Heart left ventricle (tissue), 16 donors: ENCODE measurements at regions not wholly inside any gene's neighbourhood (a gene's known extent, or its start where the extent isn't known, plus 50 kb on each side); places are given as distances from the start of the nearest gene placed in this dataset.
"Not testable (repeated sequence)": the region's sequence is repeated elsewhere in the genome, so short reads cannot be mapped to it uniquely, and the experiment has no call there.

Source experiments
- ATAC-seq, 4 donors: fragments of 200-7000 bp; cut with Tn5 transposase; one replicate each; pipeline ENCODE4 v1.9.1; 2020 to 2022; ENCODE audit warnings: moderate library complexity in 4 of 4, mild to moderate bottlenecking in 3 of 4, moderate number of reproducible peaks in 1 of 4
- DNase-seq, 5 donors: peaks; one replicate each; pipeline ENCODE4 v3.0.0-alpha.2; 2020
- H3K27ac ChIP-seq, 12 donors: fragments of 200-600 bp; sonication (generic) in 4 of 12; one replicate each; pipeline versions ENCODE4 v1.5.0 to v1.8.0; 2016 to 2022; ENCODE audit warnings: mild to moderate bottlenecking in 2 of 12
- H3K27me3 ChIP-seq, 9 donors: fragments of 200-600 bp; sonication (generic) in 2 of 9; one replicate each; pipeline versions ENCODE4 v1.5.1 to v1.8.0; 2016 to 2022; ENCODE audit warnings: mild to moderate bottlenecking in 3 of 9
- H3K36me3 ChIP-seq, 9 donors: fragments of 200-600 bp; sonication (generic) in 2 of 9; one replicate each; pipeline versions ENCODE4 v1.5.0 to v1.8.0; 2018 to 2022; ENCODE audit warnings: mild to moderate bottlenecking in 2 of 9
- H3K4me1 ChIP-seq, 12 donors: fragments of 200-600 bp; sonication (generic) in 4 of 12; one replicate each; pipeline versions ENCODE4 v1.5.0 to v1.8.0; 2016 to 2022; ENCODE audit warnings: mild to moderate bottlenecking in 3 of 12
- H3K4me3 ChIP-seq, 12 donors: fragments of 200-600 bp; sonication (generic) in 4 of 12; one replicate each; pipeline versions ENCODE4 v1.5.0 to v1.8.0; 2017 to 2022; ENCODE audit warnings: mild to moderate bottlenecking in 9 of 12, moderate library complexity in 4 of 12
- H3K9me3 ChIP-seq, 12 donors: fragments of 200-600 bp; sonication (generic) in 4 of 12; one replicate each; pipeline versions ENCODE4 v1.5.0 to v1.8.0; 2016 to 2022; ENCODE audit warnings: mild to moderate bottlenecking in 1 of 12
- CTCF ChIP-seq, 12 donors: fragments of 200-600 bp; sonication (generic) in 4 of 12; IDR thresholded peaks; one replicate each; pipeline versions ENCODE4 v1.5.0 to v1.8.0; 2018 to 2022; ENCODE audit warnings: antibody characterized with exemption in 12 of 12, mild to moderate bottlenecking in 5 of 12
- POLR2A ChIP-seq, 2 donors: fragments of 450-650 bp; IDR thresholded peaks; one replicate each; pipeline ENCODE4 v1.6.1; 2017; ENCODE audit warnings: antibody characterized with exemption in 2 of 2, mild to moderate bottlenecking in 2 of 2, moderate library complexity in 2 of 2
- WGBS, 4 donors: extraction: QIAGEN DNeasy Blood & Tissue Kit in 2 of 4; methylation state at CpG; one replicate each; pipeline versions ENCODE4 v1.1.5 to v1.1.7; 2013 to 2018; 5-methylcytosine and 5-hydroxymethylcytosine counted together
- intact Hi-C, 10 donors: fragments of 100-400 bp; cut with DNase I; formaldehyde crosslinking; loops; one replicate each; pipeline versions ENCODE4 v1.11.1 to v1.14.2; 2022
- donor health status: ischemic (EF 13 %, LVEDD 7.1; RV severe dilation, severe dysfunction).
- donor health status: healthy with polysubstance abuse.
- donor health status: DM: no; HTN: yes; CAD: no.
- donor health status: DM: no; HTN: no; CAD: no.
- donor health status: ischemic (EF 25% LVEDD 6.9; RV normal size, moderate dysfunction).
- donor health status: ischemic (EF 25% LVEDD 5.7; RV mildly dilated, moderate dysfunction).
- donor health status: healthy.
- donor health status: DM: yes; HTN: yes; CAD: no.
- donor health status: ischemic (EF 35%, LVEDD 5.7; RV mildly dilated, moderate dysfunction).
- donor health status: nonischemic (EF 11% LVEDD 7.7; RV severe dilation, severe dysfunction).
- donor health status: DM: yes; HTN: yes; CAD: no.
- donor health status: PGD.
- donor health status: ischemic (EF 29% LVEDD 5.4; RV normal size, mild dysfunction).
- donor health status: nonischemic (EF 23%, LVEDD 6.1; RV moderate dilation, normal function).

- DNase-seq (no peak), ATAC-seq (no peak)
- no peaks in the 10 kb centered on the region for H3K27me3 ChIP-seq
- H3K36me3 ChIP-seq, result no peaks in the 10 kb centered on the region
- no peak for TF ChIP-seq POLR2A (IDR thresholded peaks at IDR 0.05)
- no peak for TF ChIP-seq CTCF (IDR thresholded peaks at IDR 0.05)
- H3K4me1 ChIP-seq, result no peaks in the 10 kb centered on the region
- 57 to 78% (median 64%) methylated on average over 3 of the region's 3 CpGs for WGBS, 4 donors
- H3K9me3 ChIP-seq, result peaks cover 0 to 25% (median 4%) of the 10 kb centered on the region in 12 donors
- no peak overlapping the region for H3K27ac ChIP-seq
- H3K4me3 ChIP-seq, result no peak overlapping the region
- intact Hi-C loops, result no loop called here
These were observed 120.6 kb upstream of the KCND3 start for GRCh38 chr1:112110031-112110430.

- DNase-seq (no peak), ATAC-seq (no peak)
- H3K9me3 ChIP-seq, result peaks cover 0 to 19% (median 2%) of the 10 kb centered on the region in 12 donors
- TF ChIP-seq POLR2A (IDR thresholded peaks at IDR 0.05), result no peak
- no peak for TF ChIP-seq CTCF (IDR thresholded peaks at IDR 0.05)
- H3K4me1 ChIP-seq, result no peaks in the 10 kb centered on the region
- no peaks in the 10 kb centered on the region for H3K27me3 ChIP-seq
- no peaks in the 10 kb centered on the region for H3K36me3 ChIP-seq
- intact Hi-C loops, result no loop called here
- 56 to 80% (median 63%) methylated on average over 1 of the region's 1 CpG for WGBS, 4 donors
- no peak overlapping the region for H3K4me3 ChIP-seq
- no peak overlapping the region for H3K27ac ChIP-seq
These were observed 122.3 kb upstream of the KCND3 start for GRCh38 chr1:112111734-112112133.

- ATAC-seq (no peak), DNase-seq (no peak)
- Histone ChIP-seq H3K27ac (no peak overlapping the region), H3K36me3 (no peaks in the 10 kb centered on the region), H3K4me1 (no peaks in the 10 kb centered on the region), H3K9me3 (no peaks in the 10 kb centered on the region), H3K27me3 (no peaks in the 10 kb centered on the region), H3K4me3 (no peak overlapping the region)
- intact Hi-C loops, result no loop called here
- TF ChIP-seq CTCF (IDR thresholded peaks at IDR 0.05), result no peak
- TF ChIP-seq POLR2A (IDR thresholded peaks at IDR 0.05), result no peak
- WGBS, 4 donors, result 18 to 42% (median 30%) methylated on average over 1 of the region's 1 CpG
These were observed 125.1 kb upstream of the KCND3 start for GRCh38 chr1:112114540-112114939.

- H3K27me3 ChIP-seq, result no peaks in the 10 kb centered on the region
- no peak overlapping the region for H3K4me3 ChIP-seq
- intact Hi-C loops, result loop anchor here in 1 of 10 donors (10.0 kb wide), 1 partner anchor 58 kb away; no protein-coding TSS in a partner anchor
- H3K9me3 ChIP-seq, result no peaks in the 10 kb centered on the region
- H3K27ac ChIP-seq, result no peak overlapping the region
- ATAC-seq (no peak), DNase-seq (no peak)
- no peaks in the 10 kb centered on the region for H3K36me3 ChIP-seq
- WGBS, 4 donors, result 75 to 83% (median 79%) methylated on average over 2 of the region's 2 CpGs
- TF ChIP-seq POLR2A (IDR thresholded peaks at IDR 0.05), result no peak
- TF ChIP-seq CTCF (IDR thresholded peaks at IDR 0.05), result no peak
- no peaks in the 10 kb centered on the region for H3K4me1 ChIP-seq
These were observed 137.1 kb upstream of the KCND3 start for GRCh38 chr1:112126598-112126997.

GRCh38 chr1:112127606-112128005 is 138.1 kb upstream of the KCND3 start:
- H3K27me3 ChIP-seq, ATAC-seq, H3K9me3 ChIP-seq, H3K27ac ChIP-seq, H3K4me1 ChIP-seq, H3K4me3 ChIP-seq, H3K36me3 ChIP-seq, DNase-seq: not testable (repeated sequence)
- intact Hi-C loops, result loop anchor here in 1 of 10 donors (10.0 kb wide), 1 partner anchor 57 kb away; no protein-coding TSS in a partner anchor
- WGBS, 4 donors, result 86 to 92% (median 89%) methylated on average over 2 of the region's 2 CpGs
